IPS DF 4.7 (cell line): ENCODE measurements at regions not wholly inside any gene's neighbourhood (a gene's known extent, or its start where the extent isn't known, plus 50 kb on each side); places are given as distances from the start of the nearest gene placed in this dataset.
A peak's percentile ranks its signal among the peaks of the same experiment; 100 is the strongest.

Source experiments
- DNase-seq: peaks from one replicate; pipeline ENCODE4 v3.0.0-alpha.2; 2013; ENCODE audit warnings: low spot score; ENCODE audit errors: extremely low read depth

DNA sequence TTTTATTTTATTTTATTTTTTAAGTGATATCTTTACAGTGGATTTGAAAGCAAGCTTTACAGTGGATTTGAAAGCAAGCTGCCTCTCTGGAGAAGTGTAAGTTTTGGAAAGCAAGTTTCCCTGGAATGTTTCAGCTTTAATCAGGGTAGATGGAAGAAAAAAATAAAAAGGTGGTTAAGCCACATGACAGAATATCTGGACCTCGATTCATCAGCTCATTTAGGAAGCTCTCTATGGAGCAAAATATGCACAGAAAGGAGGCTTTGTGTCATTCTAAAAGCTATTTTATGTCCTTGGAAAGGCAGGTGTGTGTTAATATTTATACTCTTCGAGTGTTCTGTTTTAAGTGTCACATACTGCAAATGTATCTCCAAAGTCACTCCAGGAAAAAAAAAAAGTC lies 409.2 kb upstream of the KLF4 start:
- no peak for DNase-seq

DNA sequence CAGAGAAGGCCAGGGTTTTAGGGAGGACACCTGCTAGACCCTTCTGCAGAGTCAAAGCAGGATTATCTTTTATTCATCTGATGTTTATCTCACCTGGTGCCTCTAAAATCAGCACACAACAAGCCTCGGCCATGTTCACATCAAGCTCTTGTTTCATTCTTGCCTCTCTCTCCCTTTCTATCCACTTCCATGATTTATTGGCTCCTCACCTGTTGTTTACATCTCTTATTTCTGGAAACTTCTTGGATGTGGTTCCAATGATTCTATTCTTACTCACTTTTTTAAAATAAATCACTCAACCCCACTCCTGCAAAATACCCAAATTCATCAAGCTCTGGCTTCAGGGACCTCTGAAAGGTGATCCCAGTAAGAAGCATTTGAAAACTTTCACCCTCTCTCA lies 407.0 kb upstream of the KLF4 start:
- no peak for DNase-seq

GRCh38 chr9:107895501-107896001 lies 406.0 kb upstream of the KLF4 start:
- DNase-seq: no peak

GRCh38 chr9:107894572-107895261 lies 405.1 kb upstream of the KLF4 start:
- no peak for DNase-seq

DNA sequence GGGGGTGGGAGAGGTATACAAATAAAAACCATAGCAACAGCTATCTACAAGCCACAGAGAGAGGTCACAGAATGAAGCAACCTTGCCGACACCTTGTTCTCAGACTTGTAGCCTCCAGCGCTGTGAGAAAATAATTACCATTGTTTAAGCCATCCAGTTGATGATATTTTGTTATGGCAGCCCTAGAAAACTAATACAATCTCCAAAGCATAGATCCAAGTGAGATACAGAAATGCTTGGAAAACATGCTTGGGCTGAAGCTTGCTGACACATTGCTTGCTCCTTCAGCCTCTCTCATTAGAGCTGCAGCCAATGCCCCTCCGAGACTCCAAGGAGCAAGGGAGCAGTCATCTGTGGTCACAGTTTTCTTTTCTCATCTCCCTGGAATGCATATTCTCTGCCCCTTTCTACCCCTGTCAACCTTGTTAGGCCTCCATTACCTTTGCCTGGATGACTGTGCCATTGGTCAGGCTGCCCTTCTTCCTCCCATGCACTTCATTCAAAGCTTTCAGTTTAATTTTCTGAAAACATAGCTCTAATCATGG lies 401.4 kb upstream of the KLF4 start:
- DNase-seq: no peak

DNA sequence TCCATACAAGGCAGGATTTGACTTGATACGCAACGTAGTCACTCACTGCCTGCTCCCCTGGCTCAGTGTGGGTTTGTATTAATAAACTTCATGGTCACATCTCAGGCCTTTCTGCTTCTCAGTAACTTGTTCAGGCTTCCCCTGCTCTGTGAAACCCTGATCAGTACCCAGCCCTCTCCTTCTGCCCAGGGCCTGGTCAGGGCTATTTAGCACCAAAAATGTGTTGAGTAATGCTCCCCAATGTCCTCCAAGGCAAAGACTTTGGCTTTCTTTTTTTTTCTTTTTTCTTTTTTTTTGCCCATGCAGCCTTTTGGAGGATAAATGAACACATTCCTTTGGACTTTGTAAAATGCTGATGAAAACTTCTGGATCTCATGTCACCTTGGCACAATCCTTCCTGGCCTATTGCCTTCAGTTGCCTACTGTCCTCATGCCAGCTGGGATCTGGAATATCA lies 399.2 kb upstream of the KLF4 start:
- DNase-seq: no peak

GRCh38 chr9:107886826-107887225 lies 397.3 kb upstream of the KLF4 start:
- DNase-seq: no peak

- DNase-seq: no peak
Measured at GRCh38 chr9:107883496-107884124, 394.0 kb upstream of the KLF4 start.

DNA sequence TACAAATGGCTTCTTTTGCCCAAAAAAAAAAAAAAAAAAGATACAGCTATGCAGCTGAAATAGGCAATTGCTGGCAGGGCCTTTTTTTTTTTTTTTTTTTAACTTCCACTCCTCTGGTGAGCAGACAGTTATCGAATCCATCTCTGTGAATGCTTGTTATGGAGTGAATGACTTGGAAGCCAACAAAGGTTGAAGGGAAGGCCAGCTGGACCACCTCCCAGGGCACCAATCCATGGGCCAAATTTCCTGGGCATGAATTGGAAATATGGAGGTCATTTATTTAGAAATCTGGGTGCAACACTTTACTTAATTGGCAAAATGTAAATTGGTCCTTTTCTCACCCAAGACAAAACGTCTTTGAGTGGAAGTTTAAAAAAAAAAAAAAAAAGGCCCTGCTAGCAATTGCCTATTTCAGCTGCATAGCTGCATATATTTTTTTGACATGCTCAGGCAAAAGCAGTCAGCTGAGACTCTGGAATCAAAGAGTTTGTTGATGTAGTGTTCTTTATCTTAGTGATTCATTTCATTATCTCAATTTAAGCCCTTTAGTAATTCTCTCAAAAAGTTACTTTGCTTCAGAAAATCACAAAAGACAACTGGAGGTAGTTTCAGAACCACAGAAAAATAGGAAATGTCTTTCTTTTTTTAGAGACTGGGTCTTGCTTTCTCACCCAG lies 392.2 kb upstream of the KLF4 start:
- DNase-seq: no peak

DNA sequence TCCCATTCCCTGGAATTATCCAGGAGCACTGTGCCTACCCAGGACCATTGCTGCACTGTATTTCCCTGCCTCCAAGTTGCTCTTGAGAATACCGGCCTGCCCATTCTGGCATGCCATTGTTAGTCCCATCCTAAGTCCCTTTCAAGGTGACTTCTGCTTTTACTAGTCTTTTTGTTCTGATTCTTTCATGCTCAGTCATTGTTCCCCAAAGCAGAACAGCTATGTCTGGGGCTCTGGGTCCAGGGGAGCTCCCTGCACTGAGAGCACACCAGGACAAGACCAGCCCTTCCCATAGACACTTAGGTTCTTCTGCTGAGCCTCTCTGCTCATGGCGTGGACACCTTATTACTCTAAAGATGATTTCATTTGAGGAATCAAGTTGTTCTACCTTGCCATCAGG lies 388.9 kb upstream of the KLF4 start:
- DNase-seq: no peak

DNA sequence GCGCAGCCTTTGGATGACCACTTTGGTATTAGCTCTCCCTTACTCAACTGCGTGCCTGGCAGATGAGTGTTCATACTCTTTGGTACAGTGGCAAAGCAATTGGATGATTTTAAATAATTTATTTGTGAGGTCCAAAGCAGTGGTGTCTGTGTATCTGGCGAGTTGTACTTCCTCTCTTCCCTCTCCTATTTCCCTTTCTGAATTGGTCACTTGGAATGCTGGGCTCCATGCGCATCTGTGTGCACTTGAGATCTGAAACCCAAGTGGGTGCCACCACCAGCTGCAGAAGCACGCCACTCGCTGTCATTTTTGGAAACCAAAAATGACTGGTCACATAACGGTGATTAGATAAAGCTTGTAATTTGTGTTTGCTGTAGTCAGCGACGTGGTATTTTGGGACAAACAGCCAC lies 386.0 kb upstream of the KLF4 start:
- DNase-seq: no peak

DNA sequence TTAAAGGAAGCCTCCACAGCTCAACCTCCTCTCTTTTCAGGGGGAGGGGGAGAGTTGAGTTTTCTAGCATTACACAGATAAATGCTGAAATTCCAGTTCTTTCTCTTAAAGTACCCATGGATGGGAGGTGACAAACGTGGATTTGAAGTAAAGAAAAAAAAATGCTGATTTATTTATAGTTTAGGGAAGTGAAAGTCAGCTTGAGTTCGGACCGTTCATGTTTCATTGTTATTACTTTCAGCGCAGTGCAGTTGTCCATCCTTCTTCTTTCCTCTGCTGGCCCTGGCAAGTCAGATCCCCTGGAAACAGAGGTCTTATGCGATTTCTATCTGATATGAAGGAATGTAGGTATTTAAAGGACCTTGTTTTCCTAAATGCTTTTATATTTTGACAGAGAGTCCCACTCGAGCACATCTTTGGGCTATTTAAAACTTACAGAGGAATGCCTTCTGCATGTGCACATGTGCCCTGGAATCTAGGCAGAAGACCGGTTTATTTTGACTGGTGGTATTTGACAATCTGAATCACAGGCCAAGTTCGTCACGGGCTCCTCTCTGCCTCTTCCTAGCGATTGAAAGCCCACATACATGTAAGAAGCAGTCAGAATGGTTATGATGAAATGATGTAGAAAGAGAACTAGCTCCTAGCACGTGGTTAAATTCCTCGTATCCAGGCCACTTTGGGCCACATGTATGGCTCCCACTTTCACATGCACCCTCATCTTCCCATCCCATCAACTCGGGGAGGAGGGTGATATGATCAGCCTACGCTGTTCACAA lies 385.2 kb upstream of the KLF4 start:
- no peak for DNase-seq

GRCh38 chr9:107874137-107874536 lies 384.6 kb upstream of the KLF4 start:
- no peak for DNase-seq

- peak; percentile 51 for DNase-seq
Measured at GRCh38 chr9:107872457-107873192, 383.1 kb upstream of the KLF4 start.

GRCh38 chr9:107870927-107871680 lies 381.5 kb upstream of the KLF4 start:
- DNase-seq: no peak

GRCh38 chr9:107870221-107870620 lies 380.7 kb upstream of the KLF4 start:
- no peak for DNase-seq

- DNase-seq: no peak
Measured at GRCh38 chr9:107869111-107869510, 379.5 kb upstream of the KLF4 start.

- DNase-seq: no peak
Measured at GRCh38 chr9:107868186-107868585, 378.6 kb upstream of the KLF4 start.

- no peak for DNase-seq
Measured at GRCh38 chr9:107867738-107868137, 378.2 kb upstream of the KLF4 start.

GRCh38 chr9:107866711-107867311 lies 377.2 kb upstream of the KLF4 start:
- no peak for DNase-seq
